Brain microvascular endothelial cell (primary cell): ENCODE measurements at regions not wholly inside any gene's neighbourhood (a gene's known extent, or its start where the extent isn't known, plus 50 kb on each side); places are given as distances from the start of the nearest gene placed in this dataset.

Source experiments
- DNase-seq: peaks from one replicate; pipeline ENCODE4 v3.0.0-alpha.2; 2020
- H3K27ac ChIP-seq: fragments of 250-450 bp; sonication (Bioruptor Pico); 2 replicates; pipeline ENCODE4 v1.5.1; 2020; ENCODE audit warnings: mild to moderate bottlenecking, moderate library complexity
- H3K27me3 ChIP-seq: fragments of 250-450 bp; sonication (Bioruptor Pico); replicated peaks from 2 replicates; pipeline ENCODE4 v1.5.1; 2020; ENCODE audit warnings: mild to moderate bottlenecking
- H3K36me3 ChIP-seq: fragments of 250-450 bp; sonication (Bioruptor Pico); replicated peaks from 2 replicates; pipeline ENCODE4 v1.5.1; 2020; ENCODE audit warnings: mild to moderate bottlenecking
- H3K4me3 ChIP-seq: 2 replicates; pipeline ENCODE4 v1.5.1; 2011; ENCODE audit warnings: low read depth, mild to moderate bottlenecking, control low read depth, low read length, moderate library complexity
- in situ Hi-C: cut with HindIII; loops from 2 replicates; pipeline ENCODE4 v1.10.0; 2017; ENCODE audit warnings: low sequenced_read_pairs, low pct_ligation_motif_present
- TF ChIP-seq, protein P1 (sequence below): IDR thresholded peaks from 2 replicates; pipeline ENCODE4 v1.5.1; 2011; ENCODE audit warnings: low read depth, mild to moderate bottlenecking, moderate library complexity, low read length, control low read depth, inconsistent platforms; ENCODE audit errors: missing control alignments

DNA sequence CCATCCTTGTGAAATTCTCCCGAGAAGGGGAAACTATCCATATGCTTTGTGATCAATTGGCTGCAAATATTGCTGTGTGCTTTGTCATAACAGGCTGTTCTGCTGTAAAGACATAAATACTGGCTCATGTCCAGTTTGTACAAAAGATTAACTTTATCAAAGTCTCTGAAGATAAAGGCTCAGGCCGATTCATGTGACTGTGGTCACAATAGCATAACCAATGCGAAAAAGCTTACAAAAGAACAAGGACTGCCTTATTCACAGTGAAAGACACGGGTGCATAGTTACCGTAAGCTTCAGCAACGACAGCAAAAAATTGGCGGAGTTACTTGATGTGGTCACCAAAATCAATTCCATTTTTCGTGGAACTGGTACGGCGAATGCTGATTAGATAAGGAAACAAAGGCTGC, 173.6 kb upstream of the CHRM3 start:
- in situ Hi-C loops = no loop called here
- no peak for DNase-seq
- TF ChIP-seq, protein P1, sequence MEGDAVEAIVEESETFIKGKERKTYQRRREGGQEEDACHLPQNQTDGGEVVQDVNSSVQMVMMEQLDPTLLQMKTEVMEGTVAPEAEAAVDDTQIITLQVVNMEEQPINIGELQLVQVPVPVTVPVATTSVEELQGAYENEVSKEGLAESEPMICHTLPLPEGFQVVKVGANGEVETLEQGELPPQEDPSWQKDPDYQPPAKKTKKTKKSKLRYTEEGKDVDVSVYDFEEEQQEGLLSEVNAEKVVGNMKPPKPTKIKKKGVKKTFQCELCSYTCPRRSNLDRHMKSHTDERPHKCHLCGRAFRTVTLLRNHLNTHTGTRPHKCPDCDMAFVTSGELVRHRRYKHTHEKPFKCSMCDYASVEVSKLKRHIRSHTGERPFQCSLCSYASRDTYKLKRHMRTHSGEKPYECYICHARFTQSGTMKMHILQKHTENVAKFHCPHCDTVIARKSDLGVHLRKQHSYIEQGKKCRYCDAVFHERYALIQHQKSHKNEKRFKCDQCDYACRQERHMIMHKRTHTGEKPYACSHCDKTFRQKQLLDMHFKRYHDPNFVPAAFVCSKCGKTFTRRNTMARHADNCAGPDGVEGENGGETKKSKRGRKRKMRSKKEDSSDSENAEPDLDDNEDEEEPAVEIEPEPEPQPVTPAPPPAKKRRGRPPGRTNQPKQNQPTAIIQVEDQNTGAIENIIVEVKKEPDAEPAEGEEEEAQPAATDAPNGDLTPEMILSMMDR = no peak

DNA sequence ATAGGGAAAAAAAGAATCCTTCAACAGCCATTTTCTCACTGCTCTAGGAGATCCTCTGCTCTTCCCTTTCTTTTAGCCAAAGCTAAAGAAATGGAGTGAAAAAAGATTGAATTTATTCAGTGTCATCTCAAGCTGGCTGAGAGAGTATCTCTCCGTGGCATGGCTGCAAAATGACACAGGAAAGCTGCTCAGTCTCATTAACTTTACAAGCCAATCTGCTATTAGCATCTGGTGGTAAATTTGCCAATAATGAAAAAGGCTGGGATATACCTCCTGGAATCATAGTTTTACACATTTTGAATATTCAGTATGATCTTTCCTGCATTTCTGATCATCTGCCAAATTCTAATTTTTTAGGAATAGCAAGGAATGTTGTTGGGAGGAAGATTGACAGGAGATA, 176.8 kb upstream of the CHRM3 start:
- H3K27me3 ChIP-seq = no peaks in the 10 kb centered on the region
- no peaks in the 10 kb centered on the region for H3K36me3 ChIP-seq
- in situ Hi-C loops = no loop called here
- H3K4me3 ChIP-seq = no peak overlapping the region
- H3K27ac ChIP-seq = no peak overlapping the region
- DNase-seq = no peak
- TF ChIP-seq, protein P1 = no peak

More for the DNA sequence above, 173.6 kb upstream of the CHRM3 start:
- Histone ChIP-seq H3K27me3 (no peaks in the 10 kb centered on the region), H3K4me3 (no peak overlapping the region), H3K27ac (no peak overlapping the region), H3K36me3 (no peaks in the 10 kb centered on the region)

DNA sequence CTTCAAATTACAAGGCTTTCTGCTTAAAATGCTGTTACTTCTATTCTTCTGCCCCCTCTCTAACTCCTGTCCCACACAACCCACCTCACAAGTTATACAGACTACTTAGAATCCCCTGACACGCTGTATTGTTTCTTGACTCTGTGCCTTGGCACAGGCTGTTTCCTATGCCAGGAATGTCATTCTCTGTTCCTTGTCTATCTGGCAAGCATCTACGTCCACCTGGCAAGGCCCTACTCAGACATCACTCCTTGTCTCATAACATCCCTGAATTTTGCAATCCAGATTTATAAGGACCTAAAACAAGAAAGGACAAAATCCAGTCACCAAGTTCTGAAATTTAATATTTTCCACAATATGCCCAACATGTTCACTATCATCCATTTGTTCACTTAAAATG, 182.0 kb upstream of the CHRM3 start:
- Histone ChIP-seq H3K27ac (no peak overlapping the region), H3K4me3 (no peak overlapping the region), H3K27me3 (no peaks in the 10 kb centered on the region), H3K36me3 (no peaks in the 10 kb centered on the region)
- TF ChIP-seq, protein P1 = no peak
- in situ Hi-C loops = no loop called here
- DNase-seq = no peak

DNA sequence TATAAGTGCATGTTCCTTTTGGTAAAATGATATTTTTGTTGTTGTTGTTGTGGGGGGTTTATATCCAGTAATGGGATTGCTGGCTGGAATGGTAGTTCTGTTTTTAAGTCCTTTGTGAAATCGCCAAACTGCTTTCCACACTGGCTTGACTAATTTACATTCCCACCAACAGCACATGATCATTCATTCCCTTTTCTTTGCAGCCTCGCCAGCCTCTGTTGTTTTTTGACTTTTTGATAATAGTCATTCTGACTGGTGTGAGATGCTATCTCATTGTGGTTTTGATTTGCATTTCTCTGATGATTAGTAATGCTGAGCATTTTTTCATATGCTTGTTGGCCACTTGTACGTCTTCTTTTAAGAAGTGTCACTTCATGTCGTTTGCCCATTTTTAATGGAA, 188.5 kb upstream of the CHRM3 start:
- in situ Hi-C loops = no loop called here
- Histone ChIP-seq H3K27ac (no peak overlapping the region), H3K27me3 (no peaks in the 10 kb centered on the region), H3K4me3 (no peak overlapping the region), H3K36me3 (no peaks in the 10 kb centered on the region)
- DNase-seq = no peak
- TF ChIP-seq, protein P1 = no peak

DNA sequence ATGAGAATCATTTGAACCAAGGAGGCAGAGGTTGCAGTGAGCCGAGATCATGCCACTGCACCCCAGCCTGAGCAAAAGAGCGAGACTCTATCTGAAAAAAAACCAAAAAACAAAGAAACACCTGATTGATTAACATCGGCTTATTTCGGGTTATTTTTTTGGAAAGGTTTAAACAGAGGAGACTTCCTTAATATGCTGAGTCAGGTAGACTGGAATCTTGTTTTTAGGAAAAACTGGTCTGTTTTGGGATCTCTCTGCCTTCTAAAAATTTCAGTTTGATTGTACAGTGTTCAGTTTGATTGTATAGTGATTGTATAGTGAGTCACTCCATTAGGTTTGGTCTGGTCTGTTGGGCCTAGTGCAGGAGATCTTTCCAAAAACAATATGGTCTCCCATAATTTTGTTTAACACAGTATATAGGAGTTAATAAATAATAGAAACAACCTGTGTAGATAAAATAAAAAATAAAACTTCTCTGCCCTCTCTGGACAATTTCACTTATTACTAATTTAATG, 196.3 kb upstream of the CHRM3 start:
- in situ Hi-C loops = no loop called here
- no peak overlapping the region for H3K27ac ChIP-seq
- TF ChIP-seq, protein P1 = no peak

DNA sequence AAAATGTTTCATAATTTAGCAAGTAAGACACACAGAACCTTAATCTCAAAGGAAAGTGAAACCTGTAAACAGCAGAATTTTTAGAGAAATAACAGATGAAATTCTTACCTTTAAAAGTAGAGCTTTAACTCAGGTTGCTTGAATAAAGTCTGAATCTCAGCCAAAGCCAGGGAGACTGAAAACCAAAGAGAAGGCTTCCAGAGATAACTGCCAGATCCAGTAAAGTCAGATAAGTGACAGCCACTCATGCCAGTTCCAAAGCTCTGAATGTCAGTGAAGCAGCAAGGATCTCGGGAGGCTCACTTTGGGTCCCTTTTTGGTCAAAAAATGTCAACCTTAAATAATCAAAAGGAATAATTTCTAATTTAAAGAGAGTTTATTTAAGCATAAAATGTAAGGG, 199.9 kb upstream of the CHRM3 start:
- in situ Hi-C loops = no loop called here
- no peak for DNase-seq
- no peaks in the 10 kb centered on the region for H3K27me3 ChIP-seq
- no peaks in the 10 kb centered on the region for H3K36me3 ChIP-seq
- no peak overlapping the region for H3K27ac ChIP-seq
- H3K4me3 ChIP-seq = no peak overlapping the region
- TF ChIP-seq, protein P1 = no peak

More for the DNA sequence above, 196.3 kb upstream of the CHRM3 start:
- DNase-seq = no peak
- Histone ChIP-seq H3K27me3 (no peaks in the 10 kb centered on the region), H3K4me3 (no peak overlapping the region), H3K36me3 (no peaks in the 10 kb centered on the region)
